Caco-2 (cell line): ENCODE measurements at regions not wholly inside any gene's neighbourhood (a gene's known extent, or its start where the extent isn't known, plus 50 kb on each side); places are given as distances from the start of the nearest gene placed in this dataset.

Experiments used
- BruUV-seq: library from RNA; stranded (reverse); fragments of 400-500 nt; replicated peaks from 2 replicates; lab custom pipeline; 2021; lab: Mats Ljungman, UMichigan
- CTCF ChIA-PET: fragments of 300-600 bp; sonication (Branson Sonifier 250); formaldehyde crosslinking; loops from one replicate; lab custom pipeline; 2022; ENCODE audit warnings: antibody characterized with exemption; lab: Charles Lee
- POLR2A ChIA-PET: fragments of 300-600 bp; sonication (Branson Sonifier 250); formaldehyde crosslinking; loops from one replicate; lab custom pipeline; 2022; ENCODE audit warnings: antibody characterized with exemption; lab: Charles Lee
- DNase-seq, 2 experiments: peaks; one replicate each; pipeline versions ENCODE4 v3.0.0 to v3.0.0-alpha.2; 2020 to 2022
- H3K27me3 ChIP-seq: replicated peaks from 2 replicates; pipeline ENCODE4 v1.6.0; 2011; ENCODE audit warnings: low read length; ENCODE audit not compliant: control insufficient read depth, insufficient read depth
- H3K36me3 ChIP-seq: 2 replicates; pipeline ENCODE4 v1.5.1; 2011; ENCODE audit warnings: low read length; ENCODE audit not compliant: control insufficient read depth, insufficient read depth
- H3K4me1 ChIP-seq: fragments of 250-450 bp; sonication (Bioruptor Pico); 2 replicates; pipeline ENCODE4 v1.5.1; 2020; ENCODE audit warnings: mild to moderate bottlenecking
- H3K4me3 ChIP-seq: 2 replicates; pipeline ENCODE4 v1.5.1; 2011; ENCODE audit warnings: low read depth, mild to moderate bottlenecking, control low read depth, low read length
- H3K9me3 ChIP-seq: fragments of 250-450 bp; sonication (Bioruptor Pico); 2 replicates; pipeline ENCODE4 v1.5.1; 2020; ENCODE audit warnings: mild to moderate bottlenecking, moderate library complexity
- H3K27ac Mint-ChIP-seq: one replicate; pipeline ENCODE4 v1.8.0; 2022; ENCODE audit warnings: mixed read lengths; ENCODE audit not compliant: unreplicated experiment
- H3K27me3 Mint-ChIP-seq: one replicate; pipeline ENCODE4 v1.8.0; 2022; ENCODE audit warnings: mixed read lengths; ENCODE audit not compliant: insufficient read depth, unreplicated experiment
- H3K36me3 Mint-ChIP-seq: one replicate; pipeline ENCODE4 v1.8.0; 2022; ENCODE audit warnings: mild to moderate bottlenecking, mixed read lengths; ENCODE audit not compliant: insufficient read depth, unreplicated experiment
- H3K4me1 Mint-ChIP-seq: one replicate; pipeline ENCODE4 v1.8.0; 2022; ENCODE audit warnings: low read depth, mixed read lengths; ENCODE audit not compliant: unreplicated experiment
- H3K4me3 Mint-ChIP-seq: one replicate; pipeline ENCODE4 v1.8.0; 2022; ENCODE audit warnings: mild to moderate bottlenecking, moderate library complexity, mixed read lengths; ENCODE audit not compliant: unreplicated experiment
- H3K9me3 Mint-ChIP-seq: one replicate; pipeline ENCODE4 v1.8.0; 2022; ENCODE audit warnings: mixed read lengths; ENCODE audit not compliant: unreplicated experiment
- intact Hi-C: fragments of 100-400 bp; cut with micrococcal nuclease; formaldehyde crosslinking; loops from one replicate; pipeline ENCODE4 v1.10.0; 2022; ENCODE audit not compliant: unreplicated experiment
- TF ChIP-seq, protein P1 (sequence below), 2 experiments: fragments of 200-600 bp in 1 of 2; IDR thresholded peaks; 1 replicate in 1 of 2; 2 replicates in 1 of 2; pipeline versions ENCODE4 v1.5.1 to v1.8.0; 2011 to 2022; ENCODE audit warnings: antibody characterized with exemption in 1 of 2, control low read depth in 1 of 2, inconsistent platforms in 1 of 2, low read depth in 1 of 2, low read length in 1 of 2, mild to moderate bottlenecking in 1 of 2, moderate library complexity in 1 of 2; ENCODE audit not compliant: insufficient read depth in 1 of 2, severe bottlenecking in 1 of 2, unreplicated experiment in 1 of 2

DNA sequence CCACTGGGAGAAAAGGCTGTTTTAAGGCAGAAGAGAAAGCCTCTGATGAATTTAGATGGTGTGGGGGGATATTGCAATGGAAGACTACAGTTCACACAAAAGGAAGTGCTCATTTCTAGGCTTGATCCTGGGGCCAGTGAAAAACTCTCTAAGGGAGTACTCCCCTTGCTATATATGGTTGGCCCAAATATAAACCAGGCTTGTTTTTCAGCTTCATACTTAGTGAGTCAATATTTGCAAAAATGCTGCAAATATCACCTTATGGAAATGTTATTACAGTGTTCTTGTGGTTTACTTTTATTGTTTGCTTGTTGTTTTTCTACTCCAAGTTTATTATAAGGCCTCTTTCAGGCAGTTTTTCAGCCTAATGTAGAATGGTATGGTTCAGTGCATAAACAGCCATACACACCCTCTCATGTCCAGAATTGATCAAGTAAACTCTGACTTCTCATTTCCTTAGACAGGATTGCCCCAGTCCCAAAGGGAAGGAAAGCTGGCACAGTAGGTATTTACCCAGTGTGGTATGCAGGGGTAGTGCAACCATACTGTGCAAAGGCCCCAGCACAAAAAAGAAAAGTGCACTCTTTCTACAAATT is 115.1 kb downstream of the FEM1C start:
- intact Hi-C loops: no loop called here
- H3K27ac Mint-ChIP-seq: no peak overlapping the region
- Histone ChIP-seq H3K36me3 (no peaks in the 10 kb centered on the region), H3K4me1 (no peaks in the 10 kb centered on the region), H3K27me3 (no peaks in the 10 kb centered on the region), H3K9me3 (no peaks in the 10 kb centered on the region), H3K4me3 (no peak overlapping the region)
- BruUV-seq: no TSS peak
- H3K27me3 Mint-ChIP-seq: no peaks in the 10 kb centered on the region
- no peaks in the 10 kb centered on the region for H3K9me3 Mint-ChIP-seq
- CTCF ChIA-PET: no interaction called here
- POLR2A ChIA-PET: no interaction called here
- DNase-seq: no peak
- no peaks in the 10 kb centered on the region for H3K36me3 Mint-ChIP-seq
- H3K4me3 Mint-ChIP-seq: no peak overlapping the region
- no peaks in the 10 kb centered on the region for H3K4me1 Mint-ChIP-seq
- TF ChIP-seq, protein P1, sequence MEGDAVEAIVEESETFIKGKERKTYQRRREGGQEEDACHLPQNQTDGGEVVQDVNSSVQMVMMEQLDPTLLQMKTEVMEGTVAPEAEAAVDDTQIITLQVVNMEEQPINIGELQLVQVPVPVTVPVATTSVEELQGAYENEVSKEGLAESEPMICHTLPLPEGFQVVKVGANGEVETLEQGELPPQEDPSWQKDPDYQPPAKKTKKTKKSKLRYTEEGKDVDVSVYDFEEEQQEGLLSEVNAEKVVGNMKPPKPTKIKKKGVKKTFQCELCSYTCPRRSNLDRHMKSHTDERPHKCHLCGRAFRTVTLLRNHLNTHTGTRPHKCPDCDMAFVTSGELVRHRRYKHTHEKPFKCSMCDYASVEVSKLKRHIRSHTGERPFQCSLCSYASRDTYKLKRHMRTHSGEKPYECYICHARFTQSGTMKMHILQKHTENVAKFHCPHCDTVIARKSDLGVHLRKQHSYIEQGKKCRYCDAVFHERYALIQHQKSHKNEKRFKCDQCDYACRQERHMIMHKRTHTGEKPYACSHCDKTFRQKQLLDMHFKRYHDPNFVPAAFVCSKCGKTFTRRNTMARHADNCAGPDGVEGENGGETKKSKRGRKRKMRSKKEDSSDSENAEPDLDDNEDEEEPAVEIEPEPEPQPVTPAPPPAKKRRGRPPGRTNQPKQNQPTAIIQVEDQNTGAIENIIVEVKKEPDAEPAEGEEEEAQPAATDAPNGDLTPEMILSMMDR (IDR thresholded peaks at IDR 0.05; ENCODE audit: insufficient read depth in 1 of 2, low read depth in 1 of 2, low read length in 1 of 2, severe bottlenecking in 1 of 2, unreplicated experiment in 1 of 2): no peak

DNA sequence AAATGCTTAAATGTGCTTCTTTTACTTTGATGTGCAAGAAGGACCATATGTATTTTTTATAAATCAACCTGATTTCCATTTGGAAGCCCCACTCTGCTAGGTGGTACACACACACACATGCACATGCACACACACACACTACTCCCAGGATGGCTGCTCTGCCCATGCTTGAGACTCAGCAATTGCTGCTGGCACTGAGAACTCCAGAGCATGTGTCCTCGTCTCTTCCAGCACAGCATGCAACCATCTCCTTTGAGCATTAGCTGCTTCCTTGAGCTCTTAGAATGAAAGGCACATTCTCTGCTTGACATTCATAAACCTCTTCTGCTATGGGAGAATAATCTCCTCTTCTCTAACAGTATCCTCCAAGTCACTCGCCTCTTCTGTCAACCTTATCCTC is 115.9 kb downstream of the FEM1C start:
- ChIA-PET POLR2A (no interaction called here), CTCF (no interaction called here)
- H3K9me3 ChIP-seq: no peaks in the 10 kb centered on the region
- Mint-ChIP-seq H3K27me3 (no peaks in the 10 kb centered on the region), H3K27ac (no peak overlapping the region), H3K4me3 (no peak overlapping the region), H3K9me3 (no peaks in the 10 kb centered on the region), H3K4me1 (no peaks in the 10 kb centered on the region), H3K36me3 (no peaks in the 10 kb centered on the region)
- H3K4me1 ChIP-seq: no peaks in the 10 kb centered on the region
- TF ChIP-seq, protein P1 (IDR thresholded peaks at IDR 0.05; ENCODE audit: insufficient read depth in 1 of 2, low read depth in 1 of 2, low read length in 1 of 2, severe bottlenecking in 1 of 2, unreplicated experiment in 1 of 2): no peak
- intact Hi-C loops: no loop called here
- no peak for DNase-seq
- no peak overlapping the region for H3K4me3 ChIP-seq
- BruUV-seq: no TSS peak
- H3K27me3 ChIP-seq: no peaks in the 10 kb centered on the region
- no peaks in the 10 kb centered on the region for H3K36me3 ChIP-seq

DNA sequence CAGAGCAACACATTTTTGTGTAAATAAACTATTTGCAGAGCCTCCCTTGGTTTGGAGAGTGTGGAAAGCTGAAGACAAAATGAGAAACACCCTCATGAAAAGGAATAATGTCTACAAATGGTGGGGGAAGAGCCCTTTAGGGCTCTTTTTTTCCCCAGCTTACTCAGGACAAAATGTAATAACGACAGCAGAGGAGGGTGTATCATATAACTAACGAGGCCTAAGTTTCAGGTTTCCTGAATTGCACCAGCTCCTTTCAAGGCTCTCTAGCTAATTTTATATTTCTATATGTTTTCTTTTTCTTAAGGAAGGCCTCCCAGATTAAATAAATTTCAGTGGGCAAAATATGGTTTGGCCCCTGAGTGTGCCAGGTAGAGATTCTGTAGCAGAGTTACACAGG is 116.3 kb downstream of the FEM1C start:
- BruUV-seq: no TSS peak
- Histone ChIP-seq H3K4me3 (no peak overlapping the region), H3K9me3 (no peaks in the 10 kb centered on the region), H3K4me1 (no peaks in the 10 kb centered on the region), H3K27me3 (no peaks in the 10 kb centered on the region), H3K36me3 (no peaks in the 10 kb centered on the region)
- CTCF ChIA-PET: no interaction called here
- H3K27ac Mint-ChIP-seq: no peak overlapping the region
- TF ChIP-seq, protein P1 (IDR thresholded peaks at IDR 0.05; ENCODE audit: insufficient read depth in 1 of 2, low read depth in 1 of 2, low read length in 1 of 2, severe bottlenecking in 1 of 2, unreplicated experiment in 1 of 2): no peak
- H3K4me3 Mint-ChIP-seq: no peak overlapping the region
- no peak for DNase-seq
- no peaks in the 10 kb centered on the region for H3K27me3 Mint-ChIP-seq
- intact Hi-C loops: no loop called here
- POLR2A ChIA-PET: no interaction called here
- H3K36me3 Mint-ChIP-seq: no peaks in the 10 kb centered on the region
- no peaks in the 10 kb centered on the region for H3K9me3 Mint-ChIP-seq
- no peaks in the 10 kb centered on the region for H3K4me1 Mint-ChIP-seq
